ENCODE measurements at regions not wholly inside any gene's neighbourhood (a gene's known extent, or its start where the extent isn't known, plus 50 kb on each side); places are given as distances from the start of the nearest gene placed in this dataset.
A peak's percentile ranks its signal among the peaks of the same experiment; 100 is the strongest.

DNA sequence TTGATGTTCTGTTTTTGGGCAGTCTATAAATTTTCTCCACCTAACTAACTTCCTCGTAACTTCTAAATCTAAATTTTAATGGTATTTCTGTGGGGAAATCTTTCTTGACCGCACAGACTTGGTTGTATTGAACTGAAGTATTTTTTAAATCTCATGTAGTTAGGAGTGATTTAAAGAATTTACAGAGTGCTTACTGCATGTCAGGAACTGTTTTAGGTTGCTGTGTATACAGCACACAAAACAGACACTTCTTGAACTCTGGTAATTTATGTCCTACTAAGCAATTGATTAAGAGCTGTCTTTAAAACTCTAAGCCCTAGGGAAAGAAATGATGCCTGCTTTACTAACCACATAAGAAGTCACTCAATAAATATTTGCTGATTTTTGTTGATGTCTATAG lies 1350.2 kb downstream of the ZPLD1 start:
- H3K4me3 ChIP-seq = no peak overlapping the region
- no peaks in the 10 kb centered on the region for H3K27me3 ChIP-seq
- Mint-ChIP-seq H3K4me3 (no peak overlapping the region), H3K27ac (no peak overlapping the region), H3K9me3 (no peaks in the 10 kb centered on the region), H3K36me3 (no peaks in the 10 kb centered on the region), H3K4me1 (no peaks in the 10 kb centered on the region), H3K27me3 (ENCODE audit: insufficient read depth, low read depth) (no peaks in the 10 kb centered on the region)
- H3K4me1 ChIP-seq = no peaks in the 10 kb centered on the region
- H3K27ac ChIP-seq = no peak overlapping the region
- no peaks in the 10 kb centered on the region for H3K79me2 ChIP-seq (ENCODE audit: low read depth)
- no peaks in the 10 kb centered on the region for H3K36me3 ChIP-seq
- no peak for TF ChIP-seq EZH2phosphoT487 (IDR thresholded peaks at IDR 0.05)
- TF ChIP-seq EZH2 (IDR thresholded peaks at IDR 0.05) = no peak
- TF ChIP-seq, protein P1, sequence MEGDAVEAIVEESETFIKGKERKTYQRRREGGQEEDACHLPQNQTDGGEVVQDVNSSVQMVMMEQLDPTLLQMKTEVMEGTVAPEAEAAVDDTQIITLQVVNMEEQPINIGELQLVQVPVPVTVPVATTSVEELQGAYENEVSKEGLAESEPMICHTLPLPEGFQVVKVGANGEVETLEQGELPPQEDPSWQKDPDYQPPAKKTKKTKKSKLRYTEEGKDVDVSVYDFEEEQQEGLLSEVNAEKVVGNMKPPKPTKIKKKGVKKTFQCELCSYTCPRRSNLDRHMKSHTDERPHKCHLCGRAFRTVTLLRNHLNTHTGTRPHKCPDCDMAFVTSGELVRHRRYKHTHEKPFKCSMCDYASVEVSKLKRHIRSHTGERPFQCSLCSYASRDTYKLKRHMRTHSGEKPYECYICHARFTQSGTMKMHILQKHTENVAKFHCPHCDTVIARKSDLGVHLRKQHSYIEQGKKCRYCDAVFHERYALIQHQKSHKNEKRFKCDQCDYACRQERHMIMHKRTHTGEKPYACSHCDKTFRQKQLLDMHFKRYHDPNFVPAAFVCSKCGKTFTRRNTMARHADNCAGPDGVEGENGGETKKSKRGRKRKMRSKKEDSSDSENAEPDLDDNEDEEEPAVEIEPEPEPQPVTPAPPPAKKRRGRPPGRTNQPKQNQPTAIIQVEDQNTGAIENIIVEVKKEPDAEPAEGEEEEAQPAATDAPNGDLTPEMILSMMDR (IDR thresholded peaks at IDR 0.05) = no peak
- no peak overlapping the region for H3K9ac ChIP-seq
- no peaks in the 10 kb centered on the region for H3F3A ChIP-seq (ENCODE audit: low read depth)
- no peak overlapping the region for H2AFZ ChIP-seq (replicated peaks)
- H4K20me1 ChIP-seq (ENCODE audit: low read depth) = no peaks in the 10 kb centered on the region
- no peak for DNase-seq (ENCODE audit: low spot score)
- H3K4me2 ChIP-seq = no peak overlapping the region
- H3K9me3 ChIP-seq (ENCODE audit: low read depth) = no peaks in the 10 kb centered on the region

DNA sequence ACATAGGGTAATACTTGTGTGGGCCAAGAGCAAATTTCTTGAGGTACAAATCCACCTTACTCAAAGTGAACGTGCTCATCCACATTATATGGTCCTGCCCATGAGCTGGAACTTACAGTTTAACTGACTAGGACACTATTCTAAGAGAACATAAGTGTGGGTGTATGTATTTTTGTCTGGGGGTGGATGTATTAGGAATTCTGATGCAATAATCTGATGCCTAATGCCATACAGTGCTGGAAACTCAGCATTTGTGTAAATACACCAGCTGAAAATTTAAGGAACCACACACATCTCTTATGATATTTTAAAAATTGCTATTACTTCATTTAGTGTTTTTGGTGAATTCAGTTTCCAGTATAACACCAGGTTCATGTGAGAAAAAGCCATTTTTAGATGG lies 1350.7 kb downstream of the ZPLD1 start:
- no peaks in the 10 kb centered on the region for H3K27me3 Mint-ChIP-seq (ENCODE audit: insufficient read depth, low read depth)
- Histone ChIP-seq H3K79me2 (ENCODE audit: low read depth) (no peaks in the 10 kb centered on the region), H3K4me3 (no peak overlapping the region), H3K9me3 (ENCODE audit: low read depth) (no peaks in the 10 kb centered on the region), H3K4me2 (no peak overlapping the region), H3K27me3 (no peaks in the 10 kb centered on the region), H3K27ac (no peak overlapping the region), H3K9ac (no peak overlapping the region), H4K20me1 (ENCODE audit: low read depth) (no peaks in the 10 kb centered on the region), H3K36me3 (no peaks in the 10 kb centered on the region), H3F3A (ENCODE audit: low read depth) (no peaks in the 10 kb centered on the region), H3K4me1 (no peaks in the 10 kb centered on the region), H2AFZ (replicated peaks) (no peak overlapping the region)
- no peaks in the 10 kb centered on the region for H3K4me1 Mint-ChIP-seq
- no peaks in the 10 kb centered on the region for H3K9me3 Mint-ChIP-seq
- DNase-seq (ENCODE audit: low spot score) = no peak
- TF ChIP-seq EZH2phosphoT487 (IDR thresholded peaks at IDR 0.05) (no peak), EZH2 (IDR thresholded peaks at IDR 0.05) (no peak)
- TF ChIP-seq, protein P1 (IDR thresholded peaks at IDR 0.05) = no peak
- no peak overlapping the region for H3K27ac Mint-ChIP-seq
- H3K4me3 Mint-ChIP-seq = no peak overlapping the region
- H3K36me3 Mint-ChIP-seq = no peaks in the 10 kb centered on the region

DNA sequence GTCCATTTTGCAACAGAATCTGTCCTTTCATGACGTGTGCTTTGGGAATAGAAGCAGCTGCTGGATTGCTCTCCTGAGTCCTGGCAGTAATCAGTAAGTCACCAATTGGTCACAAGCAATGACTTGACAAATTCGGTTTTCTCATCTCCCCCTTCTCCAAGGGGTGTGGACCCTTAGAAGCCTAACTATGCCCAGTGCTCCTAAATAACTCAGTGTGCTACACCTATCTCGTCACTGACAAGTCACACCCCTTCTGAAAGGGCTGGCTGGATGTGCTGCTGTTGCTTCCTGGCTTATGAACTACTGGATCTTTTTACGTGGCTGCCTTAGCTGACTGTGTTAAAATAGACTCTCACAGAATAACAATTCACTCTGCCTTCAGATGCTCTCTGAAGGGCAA lies 1351.5 kb downstream of the ZPLD1 start:
- no peaks in the 10 kb centered on the region for H3K79me2 ChIP-seq (ENCODE audit: low read depth)
- H4K20me1 ChIP-seq (ENCODE audit: low read depth) = no peaks in the 10 kb centered on the region
- no peaks in the 10 kb centered on the region for H3K4me1 Mint-ChIP-seq
- H3K27me3 ChIP-seq = no peaks in the 10 kb centered on the region
- H3K4me2 ChIP-seq = no peak overlapping the region
- H3K4me3 ChIP-seq = no peak overlapping the region
- DNase-seq (ENCODE audit: low spot score) = peak; percentile 10
- H3K9ac ChIP-seq = no peak overlapping the region
- no peaks in the 10 kb centered on the region for H3K9me3 ChIP-seq (ENCODE audit: low read depth)
- no peaks in the 10 kb centered on the region for H3K9me3 Mint-ChIP-seq
- peak overlapping the region; percentile 76 for H2AFZ ChIP-seq (replicated peaks)
- H3K4me1 ChIP-seq = no peaks in the 10 kb centered on the region
- TF ChIP-seq EZH2phosphoT487 (IDR thresholded peaks at IDR 0.05) = no peak
- TF ChIP-seq, protein P1 (IDR thresholded peaks at IDR 0.05) = no peak
- no peak for TF ChIP-seq EZH2 (IDR thresholded peaks at IDR 0.05)
- no peaks in the 10 kb centered on the region for H3F3A ChIP-seq (ENCODE audit: low read depth)
- no peaks in the 10 kb centered on the region for H3K36me3 Mint-ChIP-seq
- no peak overlapping the region for H3K4me3 Mint-ChIP-seq
- no peak overlapping the region for H3K27ac ChIP-seq
- H3K27me3 Mint-ChIP-seq (ENCODE audit: insufficient read depth, low read depth) = no peaks in the 10 kb centered on the region
- H3K27ac Mint-ChIP-seq = no peak overlapping the region
- no peaks in the 10 kb centered on the region for H3K36me3 ChIP-seq

All from neural progenitor cell (in vitro differentiated cells).